CD14-positive monocyte (primary cell): ENCODE measurements at regions not wholly inside any gene's neighbourhood (a gene's known extent, or its start where the extent isn't known, plus 50 kb on each side); places are given as distances from the start of the nearest gene placed in this dataset.

Experiments used
- DNase-seq, 3 donors: peaks; one replicate each; pipeline ENCODE4 v3.0.0-alpha.2; 2011 to 2022
- H2AFZ ChIP-seq: 2 replicates; pipeline ENCODE4 v1.6.0; 2012; ENCODE audit warnings: mild to moderate bottlenecking, low read depth, low read length, inconsistent platforms; ENCODE audit not compliant: insufficient read depth, poor library complexity, severe bottlenecking
- H3K27ac ChIP-seq, 2 donors: 1 replicate in 1 of 2; 2 replicates in 1 of 2; pipeline ENCODE4 v1.5.1; 2012 to 2013; ENCODE audit warnings: low read length in 2 of 2, control low read depth in 1 of 2, inconsistent platforms in 1 of 2, low read depth in 1 of 2, mild to moderate bottlenecking in 1 of 2
- H3K27me3 ChIP-seq, 2 donors: one replicate each; pipeline versions ENCODE4 v1.6.0 to v1.6.1; 2011 to 2013; ENCODE audit warnings: low read length in 2 of 2; ENCODE audit not compliant: control insufficient read depth in 2 of 2, insufficient read depth in 2 of 2
- H3K36me3 ChIP-seq, 2 donors: replicated peaks in 1 of 2; 1 replicate in 1 of 2; 2 replicates in 1 of 2; pipeline versions ENCODE4 v1.5.1 to v1.6.1; 2012 to 2013; ENCODE audit warnings: low read length in 2 of 2, control low read depth in 1 of 2, inconsistent platforms in 1 of 2, mild to moderate bottlenecking in 1 of 2; ENCODE audit not compliant: insufficient read depth in 2 of 2, control insufficient read depth in 1 of 2
- H3K4me1 ChIP-seq, 2 donors: 1 replicate in 1 of 2; 2 replicates in 1 of 2; pipeline versions ENCODE4 v1.5.1 to v1.6.1; 2012 to 2013; ENCODE audit warnings: low read length in 2 of 2, control low read depth in 1 of 2, inconsistent platforms in 1 of 2, mild to moderate bottlenecking in 1 of 2, moderate library complexity in 1 of 2; ENCODE audit not compliant: insufficient read depth in 2 of 2, control insufficient read depth in 1 of 2
- H3K4me2 ChIP-seq: replicated peaks from 2 replicates; pipeline ENCODE3; 2012; ENCODE audit warnings: low read length, moderate library complexity, mild to moderate bottlenecking; ENCODE audit not compliant: poor library complexity, severe bottlenecking; ENCODE audit errors: extremely low read depth
- H3K4me3 ChIP-seq, 3 experiments: fragments of 200-600 bp in 1 of 3; sonication (generic) in 1 of 3; replicated peaks in 1 of 3; 1 replicate in 2 of 3; 2 replicates in 1 of 3; pipeline ENCODE4 v1.5.1; 2011 to 2013; ENCODE audit warnings: low read length in 3 of 3, mild to moderate bottlenecking in 3 of 3, control low read depth in 2 of 3, low read depth in 2 of 3, inconsistent platforms in 1 of 3, moderate library complexity in 1 of 3
- H3K79me2 ChIP-seq: 2 replicates; pipeline ENCODE4 v1.6.0; 2012; ENCODE audit warnings: mild to moderate bottlenecking, control low read depth, inconsistent platforms, low read length, moderate library complexity; ENCODE audit not compliant: insufficient read depth
- H3K9ac ChIP-seq: 2 replicates; pipeline ENCODE4 v1.6.0; 2017; ENCODE audit warnings: low read length, mild to moderate bottlenecking; ENCODE audit not compliant: insufficient read depth, poor library complexity, severe bottlenecking
- H3K9me3 ChIP-seq, 2 donors: replicated peaks in 1 of 2; 1 replicate in 1 of 2; 2 replicates in 1 of 2; pipeline versions ENCODE4 v1.5.1 to v1.6.1; 2012 to 2013; ENCODE audit warnings: low read length in 2 of 2, control low read depth in 1 of 2; ENCODE audit not compliant: control insufficient read depth in 1 of 2, insufficient read depth in 1 of 2
- H4K20me1 ChIP-seq: 2 replicates; pipeline ENCODE4 v1.6.0; 2012; ENCODE audit warnings: mild to moderate bottlenecking, low read length, control low read depth, moderate library complexity; ENCODE audit not compliant: insufficient read depth
- H3K27ac Mint-ChIP-seq, 7 donors: one replicate each; pipeline ENCODE4 v1.8.0; 2020; ENCODE audit warnings: mild to moderate bottlenecking in 7 of 7, mixed read lengths in 7 of 7, moderate library complexity in 6 of 7, inconsistent platforms in 2 of 7
- H3K27me3 Mint-ChIP-seq, 3 donors: one replicate each; pipeline ENCODE4 v1.8.0; 2021 to 2022; ENCODE audit warnings: low read depth in 3 of 3, mild to moderate bottlenecking in 3 of 3, mixed read lengths in 3 of 3, moderate library complexity in 3 of 3, inconsistent platforms in 1 of 3
- H3K36me3 Mint-ChIP-seq, 2 donors: one replicate each; pipeline ENCODE4 v1.8.0; 2020; ENCODE audit warnings: mixed read lengths in 2 of 2, inconsistent platforms in 1 of 2, mild to moderate bottlenecking in 1 of 2
- H3K4me1 Mint-ChIP-seq: one replicate; pipeline ENCODE4 v1.8.0; 2020; ENCODE audit warnings: mild to moderate bottlenecking, mixed read lengths
- H3K4me3 Mint-ChIP-seq, 2 donors: one replicate each; pipeline ENCODE4 v1.8.0; 2020; ENCODE audit warnings: mild to moderate bottlenecking in 2 of 2, mixed read lengths in 2 of 2, moderate library complexity in 1 of 2
- H3K9me3 Mint-ChIP-seq, 7 donors: one replicate each; pipeline ENCODE4 v1.8.0; 2020 to 2022; ENCODE audit warnings: mixed read lengths in 7 of 7, mild to moderate bottlenecking in 6 of 7, moderate library complexity in 6 of 7, inconsistent platforms in 2 of 7
- WGBS: methylation state at CpG from one replicate; pipeline ENCODE4 v1.1.5; 2013; ENCODE audit warnings: missing lambda C conversion rate; ENCODE audit not compliant: insufficient coverage; 5-methylcytosine and 5-hydroxymethylcytosine counted together
- intact Hi-C, 2 donors: fragments of 100-400 bp; cut with micrococcal nuclease; formaldehyde crosslinking; loops; one replicate each; pipeline versions ENCODE4 v1.15.0 to v1.15.1; 2023
- TF ChIP-seq, protein P1 (sequence below): fragments of 200-600 bp; IDR thresholded peaks from one replicate; pipeline ENCODE4 v1.8.0; 2022; ENCODE audit warnings: antibody characterized with exemption, mild to moderate bottlenecking

- Histone ChIP-seq H3K9me3 (no peaks in the 10 kb centered on the region), H3K79me2 (no peaks in the 10 kb centered on the region), H3K4me2 (no peak overlapping the region), H3K27ac (no peak overlapping the region), H3K36me3 (no peaks in the 10 kb centered on the region), H4K20me1 (no peaks in the 10 kb centered on the region), H3K9ac (no peak overlapping the region), H2AFZ (no peak overlapping the region), H3K4me3 (no peak overlapping the region), H3K27me3 (no peaks in the 10 kb centered on the region), H3K4me1 (no peaks in the 10 kb centered on the region)
- Mint-ChIP-seq H3K36me3 (no peaks in the 10 kb centered on the region), H3K4me3 (no peak overlapping the region), H3K27ac (no peak overlapping the region), H3K9me3 (peaks cover 0 to 9% (median 4%) of the 10 kb centered on the region in 7 donors), H3K27me3 (no peaks in the 10 kb centered on the region), H3K4me1 (no peaks in the 10 kb centered on the region)
- WGBS: no CpG with 5 or more reads among the region's 1 CpG
- DNase-seq: no peak
- TF ChIP-seq, protein P1, sequence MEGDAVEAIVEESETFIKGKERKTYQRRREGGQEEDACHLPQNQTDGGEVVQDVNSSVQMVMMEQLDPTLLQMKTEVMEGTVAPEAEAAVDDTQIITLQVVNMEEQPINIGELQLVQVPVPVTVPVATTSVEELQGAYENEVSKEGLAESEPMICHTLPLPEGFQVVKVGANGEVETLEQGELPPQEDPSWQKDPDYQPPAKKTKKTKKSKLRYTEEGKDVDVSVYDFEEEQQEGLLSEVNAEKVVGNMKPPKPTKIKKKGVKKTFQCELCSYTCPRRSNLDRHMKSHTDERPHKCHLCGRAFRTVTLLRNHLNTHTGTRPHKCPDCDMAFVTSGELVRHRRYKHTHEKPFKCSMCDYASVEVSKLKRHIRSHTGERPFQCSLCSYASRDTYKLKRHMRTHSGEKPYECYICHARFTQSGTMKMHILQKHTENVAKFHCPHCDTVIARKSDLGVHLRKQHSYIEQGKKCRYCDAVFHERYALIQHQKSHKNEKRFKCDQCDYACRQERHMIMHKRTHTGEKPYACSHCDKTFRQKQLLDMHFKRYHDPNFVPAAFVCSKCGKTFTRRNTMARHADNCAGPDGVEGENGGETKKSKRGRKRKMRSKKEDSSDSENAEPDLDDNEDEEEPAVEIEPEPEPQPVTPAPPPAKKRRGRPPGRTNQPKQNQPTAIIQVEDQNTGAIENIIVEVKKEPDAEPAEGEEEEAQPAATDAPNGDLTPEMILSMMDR: no peak
- intact Hi-C loops: no loop called here
Observed at GRCh38 chr5:27414099-27414498, 375.7 kb upstream of the CDH9 start.

- no peaks in the 10 kb centered on the region for H3K27me3 Mint-ChIP-seq
- H3K4me3 ChIP-seq: no peak overlapping the region
- no peaks in the 10 kb centered on the region for H3K4me1 ChIP-seq
- no peak overlapping the region for H3K27ac ChIP-seq
- no peak overlapping the region for H3K27ac Mint-ChIP-seq
- WGBS: no CpG with 5 or more reads among the region's 1 CpG
- H3K4me2 ChIP-seq: no peak overlapping the region
- H3K4me3 Mint-ChIP-seq: no peak overlapping the region
- H2AFZ ChIP-seq: no peak overlapping the region
- no peaks in the 10 kb centered on the region for H3K79me2 ChIP-seq
- intact Hi-C loops: no loop called here
- no peaks in the 10 kb centered on the region for H3K36me3 ChIP-seq
- no peaks in the 10 kb centered on the region for H3K9me3 ChIP-seq
- H4K20me1 ChIP-seq: no peaks in the 10 kb centered on the region
- no peaks in the 10 kb centered on the region for H3K27me3 ChIP-seq
- no peak for DNase-seq
- peaks cover 3 to 6% (median 4%) of the 10 kb centered on the region in 7 donors for H3K9me3 Mint-ChIP-seq
- no peaks in the 10 kb centered on the region for H3K4me1 Mint-ChIP-seq
- no peak overlapping the region for H3K9ac ChIP-seq
- no peaks in the 10 kb centered on the region for H3K36me3 Mint-ChIP-seq
- TF ChIP-seq, protein P1: no peak
Observed at GRCh38 chr5:27412384-27412783, 374.0 kb upstream of the CDH9 start.
